Psoas muscle (tissue), 7 donors: ENCODE measurements at regions not wholly inside any gene's neighbourhood (a gene's known extent, or its start where the extent isn't known, plus 50 kb on each side); places are given as distances from the start of the nearest gene placed in this dataset.

Experiments
- ATAC-seq, 4 donors: fragments of 200-7000 bp; cut with Tn5 transposase; one replicate each; pipeline ENCODE4 v1.9.1; 2020; ENCODE audit warnings: moderate library complexity in 3 of 4, mild to moderate bottlenecking in 2 of 4
- DNase-seq, 2 donors: peaks; one replicate each; pipeline ENCODE4 v3.0.0-alpha.2; 2020
- H3K27ac ChIP-seq: fragments of 200-600 bp; one replicate; pipeline ENCODE4 v1.8.0; 2022
- H3K27me3 ChIP-seq, 3 donors: fragments of 200-600 bp in 1 of 3; one replicate each; pipeline versions ENCODE4 v1.6.1 to v1.8.0; 2013 to 2022; ENCODE audit warnings: low read length in 2 of 3, mild to moderate bottlenecking in 2 of 3, moderate library complexity in 1 of 3; ENCODE audit not compliant: insufficient read depth in 3 of 3
- H3K36me3 ChIP-seq, 2 donors: fragments of 200-600 bp in 1 of 2; one replicate each; pipeline versions ENCODE4 v1.6.1 to v1.8.0; 2013 to 2022; ENCODE audit warnings: low read depth in 1 of 2, mild to moderate bottlenecking in 1 of 2, moderate library complexity in 1 of 2; ENCODE audit not compliant: insufficient read depth in 1 of 2
- H3K4me1 ChIP-seq: fragments of 200-600 bp; one replicate; pipeline ENCODE4 v1.8.0; 2022
- H3K4me3 ChIP-seq: fragments of 200-600 bp; one replicate; pipeline ENCODE4 v1.8.0; 2022; ENCODE audit warnings: mild to moderate bottlenecking
- H3K9me3 ChIP-seq: fragments of 200-600 bp; one replicate; pipeline ENCODE4 v1.8.0; 2022
- CTCF ChIP-seq: fragments of 200-600 bp; IDR thresholded peaks from one replicate; pipeline ENCODE4 v1.8.0; 2022; ENCODE audit warnings: antibody characterized with exemption
- WGBS, 3 donors: extraction: QIAGEN DNeasy Blood & Tissue Kit; methylation state at CpG; one replicate each; pipeline versions ENCODE4 v1.1.6 to v1.1.7; 2013; 5-methylcytosine and 5-hydroxymethylcytosine counted together
- intact Hi-C, 2 donors: fragments of 100-400 bp; cut with DNase I; formaldehyde crosslinking; loops; one replicate each; pipeline versions ENCODE4 v1.11.0 to v1.14.2; 2022
- donor health status: healthy with polysubstance abuse.
- donor health status: DM: no; HTN: no; CAD: no; lungs with moderate emphysema.
- donor health status: Bipolar disorder and iron deficiency.
- donor health status: healthy.
- donor health status: DM: yes; HTN: yes; CAD: no.
- donor health status: DM: no; HTN: no; CAD: no.
- donor health status: DM: yes; HTN: yes; CAD: no.

- no peak for TF ChIP-seq CTCF
- peaks cover 31% of the 10 kb centered on the region for H3K9me3 ChIP-seq
- DNase-seq (no peak), ATAC-seq (no peak)
- no peak overlapping the region for H3K4me3 ChIP-seq
- no peaks in the 10 kb centered on the region for H3K36me3 ChIP-seq
- no peaks in the 10 kb centered on the region for H3K27me3 ChIP-seq
- no peaks in the 10 kb centered on the region for H3K4me1 ChIP-seq
- intact Hi-C loops = no loop called here
- H3K27ac ChIP-seq = no peak overlapping the region
Measured at GRCh38 chr6:113271437-113271836, 585.7 kb upstream of the MARCKS start.

GRCh38 chr6:113276601-113277000 is 580.5 kb upstream of the MARCKS start:
- 55 to 69% (median 56%) methylated on average over 2 of the region's 2 CpGs for WGBS, 3 donors
- H3K4me1 ChIP-seq = no peaks in the 10 kb centered on the region
- intact Hi-C loops = no loop called here
- DNase-seq (no peak), ATAC-seq (no peak)
- no peak overlapping the region for H3K27ac ChIP-seq
- no peaks in the 10 kb centered on the region for H3K9me3 ChIP-seq
- no peak overlapping the region for H3K4me3 ChIP-seq
- H3K27me3 ChIP-seq = no peaks in the 10 kb centered on the region
- no peaks in the 10 kb centered on the region for H3K36me3 ChIP-seq
- no peak for TF ChIP-seq CTCF

GRCh38 chr6:113277111-113277510 is 580.0 kb upstream of the MARCKS start:
- Histone ChIP-seq H3K4me1 (no peaks in the 10 kb centered on the region), H3K9me3 (no peaks in the 10 kb centered on the region), H3K4me3 (no peak overlapping the region), H3K27ac (no peak overlapping the region), H3K27me3 (no peaks in the 10 kb centered on the region), H3K36me3 (no peaks in the 10 kb centered on the region)
- DNase-seq (no peak), ATAC-seq (no peak)
- WGBS, 3 donors = 88 to 94% (median 94%) methylated on average over 1 of the region's 1 CpG
- TF ChIP-seq CTCF = no peak
- intact Hi-C loops = no loop called here

GRCh38 chr6:113281014-113281413 is 576.1 kb upstream of the MARCKS start:
- H3K27me3 ChIP-seq = no peaks in the 10 kb centered on the region
- intact Hi-C loops = no loop called here
- ATAC-seq (no peak), DNase-seq (no peak)
- no peaks in the 10 kb centered on the region for H3K9me3 ChIP-seq
- no peak overlapping the region for H3K4me3 ChIP-seq
- H3K27ac ChIP-seq = no peak overlapping the region
- TF ChIP-seq CTCF = no peak
- no peaks in the 10 kb centered on the region for H3K36me3 ChIP-seq
- no peaks in the 10 kb centered on the region for H3K4me1 ChIP-seq

- Histone ChIP-seq H3K4me3 (no peak overlapping the region), H3K9me3 (no peaks in the 10 kb centered on the region), H3K4me1 (no peaks in the 10 kb centered on the region), H3K36me3 (no peaks in the 10 kb centered on the region), H3K27me3 (peaks cover 0 to under 1% (median 0%) of the 10 kb centered on the region in 3 donors), H3K27ac (no peak overlapping the region)
- TF ChIP-seq CTCF = no peak
- DNase-seq (no peak), ATAC-seq (no peak)
- WGBS, 3 donors = 17 to 28% (median 24%) methylated on average over 1 of the region's 1 CpG
- intact Hi-C loops = no loop called here
Measured at GRCh38 chr6:113281431-113281830, 575.7 kb upstream of the MARCKS start.
